ENCODE measurements at regions not wholly inside any gene's neighbourhood (a gene's known extent, or its start where the extent isn't known, plus 50 kb on each side); places are given as distances from the start of the nearest gene placed in this dataset.
"Not testable (repeated sequence)": the region's sequence is repeated elsewhere in the genome, so short reads cannot be mapped to it uniquely, and the experiment has no call there.

GRCh38 chr16:64088838-64089237 is 1033.0 kb downstream of the CDH11 start:
- no peaks in the 10 kb centered on the region for H4K20me1 ChIP-seq
- H3K9me3 ChIP-seq: no peaks in the 10 kb centered on the region
- no peak overlapping the region for H3K4me2 ChIP-seq
- H3K36me3 ChIP-seq: no peaks in the 10 kb centered on the region
- no peak overlapping the region for H3K27ac ChIP-seq
- H3K4me1 ChIP-seq: no peaks in the 10 kb centered on the region
- no peaks in the 10 kb centered on the region for H3K27me3 ChIP-seq
- no peak overlapping the region for H3K4me3 ChIP-seq
- no peak for TF ChIP-seq Cebpa-rat (IDR thresholded peaks at IDR 0.05)
- H3K9ac ChIP-seq: no peak overlapping the region

- Histone ChIP-seq H3K36me3 (no peaks in the 10 kb centered on the region), H3K4me3 (no peak overlapping the region), H3K4me1 (no peaks in the 10 kb centered on the region), H3K27ac (no peak overlapping the region), H4K20me1 (no peaks in the 10 kb centered on the region), H3K4me2 (no peak overlapping the region), H3K9ac (no peak overlapping the region), H3K27me3 (no peaks in the 10 kb centered on the region), H3K9me3 (no peaks in the 10 kb centered on the region)
- TF ChIP-seq Cebpa-rat (IDR thresholded peaks at IDR 0.05): no peak
Observed at GRCh38 chr16:64085296-64085695, 1036.6 kb downstream of the CDH11 start.

DNA sequence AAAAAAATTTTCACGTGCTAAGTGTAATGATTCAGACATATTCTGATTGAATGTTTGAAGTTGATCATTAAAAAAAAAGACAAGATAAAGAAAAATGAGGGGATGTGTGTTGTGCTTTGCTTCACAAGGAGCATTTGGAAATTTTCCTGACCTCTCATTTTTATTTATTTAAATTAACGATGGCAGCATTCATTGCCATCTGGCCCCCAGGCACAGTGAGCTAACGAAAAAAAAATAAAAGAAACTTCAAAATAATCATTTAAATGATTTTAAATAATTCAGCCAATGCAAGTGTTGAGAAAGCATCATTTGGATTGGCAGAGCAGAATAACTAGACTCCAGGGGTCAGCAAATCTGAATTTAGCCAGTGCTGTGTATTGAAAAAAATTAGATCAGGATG is 1037.2 kb downstream of the CDH11 start:
- Histone ChIP-seq H3K4me2 (no peak overlapping the region), H3K9me3 (no peaks in the 10 kb centered on the region), H4K20me1 (no peaks in the 10 kb centered on the region), H3K4me1 (no peaks in the 10 kb centered on the region), H3K27me3 (no peaks in the 10 kb centered on the region), H3K4me3 (no peak overlapping the region), H3K9ac (no peak overlapping the region), H3K36me3 (no peaks in the 10 kb centered on the region), H3K27ac (no peak overlapping the region)
- no peak for TF ChIP-seq Cebpa-rat (IDR thresholded peaks at IDR 0.05)

GRCh38 chr16:64083428-64084129 is 1038.3 kb downstream of the CDH11 start:
- Histone ChIP-seq H4K20me1 (no peaks in the 10 kb centered on the region), H3K9ac (no peak overlapping the region), H3K4me3 (no peak overlapping the region)

GRCh38 chr16:64077242-64077641 is 1044.6 kb downstream of the CDH11 start:
- Histone ChIP-seq H3K4me3 (no peak overlapping the region), H3K9ac (no peak overlapping the region), H3K4me1 (peaks cover 10% of the 10 kb centered on the region), H3K27me3 (no peaks in the 10 kb centered on the region), H3K27ac (no peak overlapping the region), H3K9me3 (peaks cover 5% of the 10 kb centered on the region), H3K4me2 (peak overlapping the region; percentile 22; the same call in 1 of the 2 replicates), H4K20me1 (no peaks in the 10 kb centered on the region), H3K36me3 (no peaks in the 10 kb centered on the region)
- no peak for TF ChIP-seq Cebpa-rat (IDR thresholded peaks at IDR 0.05)

More at GRCh38 chr16:64083428-64084129, 1038.3 kb downstream of the CDH11 start:
- Histone ChIP-seq H3K4me2 (no peak overlapping the region), H3K36me3 (no peaks in the 10 kb centered on the region), H3K9me3 (no peaks in the 10 kb centered on the region), H3K27me3 (no peaks in the 10 kb centered on the region), H3K27ac (no peak overlapping the region), H3K4me1 (no peaks in the 10 kb centered on the region)
- TF ChIP-seq Cebpa-rat (IDR thresholded peaks at IDR 0.05): no peak

DNA sequence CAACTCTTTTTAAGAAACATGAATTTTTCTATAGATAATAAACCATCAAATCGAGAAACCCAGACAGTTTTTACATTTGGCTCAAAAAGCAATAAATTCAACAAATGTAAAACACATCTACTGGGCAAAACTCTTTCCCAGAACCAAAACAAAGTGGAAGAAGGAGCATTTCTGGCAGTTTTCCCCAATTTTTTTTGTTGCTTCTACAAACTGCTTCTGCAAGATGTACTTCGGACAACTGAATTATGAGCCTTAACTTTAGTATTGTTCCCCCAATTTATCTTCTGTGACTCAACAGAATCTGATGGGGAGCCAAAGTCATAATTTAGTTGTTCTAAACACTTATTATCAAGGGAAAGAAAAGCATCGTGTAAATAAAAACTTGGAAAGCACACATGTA is 1047.2 kb downstream of the CDH11 start:
- H3K36me3 ChIP-seq: no peaks in the 10 kb centered on the region
- H3K9ac ChIP-seq: no peak overlapping the region
- no peak for TF ChIP-seq Cebpa-rat (IDR thresholded peaks at IDR 0.05)
- no peaks in the 10 kb centered on the region for H4K20me1 ChIP-seq
- peaks cover 10% of the 10 kb centered on the region for H3K4me1 ChIP-seq
- no peak overlapping the region for H3K4me3 ChIP-seq
- H3K27ac ChIP-seq: no peak overlapping the region
- no peak overlapping the region for H3K4me2 ChIP-seq
- peaks cover 12% of the 10 kb centered on the region for H3K9me3 ChIP-seq
- H3K27me3 ChIP-seq: no peaks in the 10 kb centered on the region

DNA sequence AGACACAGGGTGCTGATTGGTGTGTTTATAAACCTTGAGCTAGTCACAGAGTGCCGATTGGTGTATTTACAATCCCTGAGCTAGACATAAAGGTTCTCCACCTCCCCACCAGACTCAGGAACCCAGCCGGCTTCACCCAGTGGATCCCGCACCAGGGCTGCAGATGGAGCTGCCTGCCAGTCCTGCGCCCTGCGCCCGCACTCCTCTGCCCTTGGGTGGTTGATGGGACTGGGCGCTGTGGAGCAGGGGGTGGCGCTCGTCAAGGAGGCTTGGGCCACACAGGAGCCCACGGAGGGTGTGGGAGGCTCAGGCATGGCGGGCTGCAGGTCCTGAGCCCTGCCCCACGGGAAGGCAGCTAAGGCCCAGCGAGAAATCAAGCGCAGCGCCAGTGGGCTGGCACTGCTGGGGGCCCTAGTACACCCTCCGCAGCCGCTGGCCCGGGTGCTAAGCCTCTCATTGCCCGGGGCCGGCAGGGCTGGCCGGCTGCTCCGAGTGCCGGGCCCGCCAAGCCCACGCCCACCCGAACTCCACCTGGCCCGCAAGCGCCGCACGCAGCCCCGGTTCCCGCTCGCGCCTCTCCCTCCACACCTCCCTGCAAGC is 1049.6 kb downstream of the CDH11 start:
- not testable (repeated sequence) for H3K36me3 ChIP-seq, H3K27me3 ChIP-seq, H3K9ac ChIP-seq, H4K20me1 ChIP-seq, H3K4me3 ChIP-seq, H3K4me2 ChIP-seq, H3K4me1 ChIP-seq, H3K27ac ChIP-seq
- H3K9me3 ChIP-seq: peaks cover 12% of the 10 kb centered on the region

DNA sequence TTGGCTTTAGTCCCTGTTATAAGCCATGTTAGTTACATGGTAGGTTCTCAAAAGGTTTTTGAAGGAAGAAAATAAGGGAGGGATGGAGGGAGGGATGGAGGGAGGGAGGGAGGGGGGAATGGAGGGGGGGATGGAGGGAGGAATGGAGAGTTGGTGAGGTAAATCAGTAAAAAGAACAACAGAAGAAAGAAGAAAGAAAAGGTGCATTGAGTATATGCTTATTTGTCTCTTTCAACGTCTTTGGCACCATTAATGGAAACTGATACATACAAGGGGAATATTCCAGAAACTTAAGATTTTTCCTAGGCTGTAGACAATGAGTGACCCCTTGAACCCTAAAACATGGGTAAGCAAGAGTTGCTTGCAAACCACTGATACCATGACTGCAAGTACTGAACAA is 1056.3 kb downstream of the CDH11 start:
- Histone ChIP-seq H4K20me1 (no peaks in the 10 kb centered on the region), H3K27me3 (no peaks in the 10 kb centered on the region), H3K9me3 (no peaks in the 10 kb centered on the region), H3K4me1 (no peaks in the 10 kb centered on the region), H3K9ac (no peak overlapping the region), H3K27ac (no peak overlapping the region), H3K4me2 (no peak overlapping the region), H3K36me3 (no peaks in the 10 kb centered on the region), H3K4me3 (no peak overlapping the region)
- TF ChIP-seq Cebpa-rat (IDR thresholded peaks at IDR 0.05): no peak

DNA sequence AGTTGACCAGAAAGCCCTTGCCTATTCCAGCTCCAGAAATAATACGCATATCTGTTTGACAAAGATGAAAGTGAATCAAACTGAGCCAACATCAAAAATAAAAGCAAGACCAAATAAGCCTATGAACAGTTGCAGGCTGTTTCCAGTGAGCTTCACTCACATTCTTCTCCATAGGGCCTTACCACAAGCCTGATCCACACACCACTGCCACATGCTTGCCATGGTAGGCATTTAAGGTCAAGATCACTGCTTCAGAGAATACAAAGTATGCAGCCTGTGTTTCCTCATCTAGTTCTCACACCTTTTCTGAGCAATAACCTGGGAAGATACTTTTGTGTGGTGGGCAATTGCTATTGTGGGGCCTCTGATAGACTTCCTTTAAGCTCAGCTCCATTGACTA is 1060.2 kb downstream of the CDH11 start:
- H3K36me3 ChIP-seq: no peaks in the 10 kb centered on the region
- H3K9me3 ChIP-seq: no peaks in the 10 kb centered on the region
- H4K20me1 ChIP-seq: no peaks in the 10 kb centered on the region
- H3K4me2 ChIP-seq: no peak overlapping the region
- no peaks in the 10 kb centered on the region for H3K4me1 ChIP-seq
- H3K27ac ChIP-seq: no peak overlapping the region
- H3K27me3 ChIP-seq: no peaks in the 10 kb centered on the region
- no peak for TF ChIP-seq Cebpa-rat (IDR thresholded peaks at IDR 0.05)
- no peak overlapping the region for H3K9ac ChIP-seq
- H3K4me3 ChIP-seq: no peak overlapping the region

DNA sequence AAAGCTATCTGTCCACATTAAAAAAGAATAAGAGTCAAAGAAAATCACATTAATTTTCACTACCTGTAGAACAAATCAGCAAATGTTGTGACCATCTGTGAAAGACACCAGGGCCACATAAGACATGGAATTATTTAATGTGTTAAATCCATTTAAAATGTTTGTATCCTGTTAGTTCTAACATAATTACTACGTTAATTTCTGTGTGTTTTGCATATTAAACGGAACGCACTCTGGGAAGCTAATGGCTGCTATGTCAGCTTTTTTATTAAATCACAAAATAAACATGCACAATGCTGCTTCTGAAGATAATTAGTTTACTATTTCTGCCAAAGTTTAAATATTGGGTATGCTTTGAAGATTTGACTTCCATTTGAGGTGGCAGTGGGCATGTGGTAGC is 1061.2 kb downstream of the CDH11 start:
- Histone ChIP-seq H3K4me2 (no peak overlapping the region), H3K4me3 (no peak overlapping the region), H3K9me3 (no peaks in the 10 kb centered on the region), H3K4me1 (no peaks in the 10 kb centered on the region), H3K9ac (no peak overlapping the region), H3K27me3 (no peaks in the 10 kb centered on the region), H3K36me3 (no peaks in the 10 kb centered on the region), H3K27ac (no peak overlapping the region), H4K20me1 (no peaks in the 10 kb centered on the region)
- no peak for TF ChIP-seq Cebpa-rat (IDR thresholded peaks at IDR 0.05)

Data from BLaER1 (cell line).